GM12801 (cell line): ENCODE measurements at regions not wholly inside any gene's neighbourhood (a gene's known extent, or its start where the extent isn't known, plus 50 kb on each side); places are given as distances from the start of the nearest gene placed in this dataset.

Experiments used
- CTCF ChIP-seq: IDR thresholded peaks from one replicate; pipeline ENCODE4 v1.5.1; 2011; ENCODE audit warnings: control low read depth; ENCODE audit not compliant: insufficient read length; ENCODE audit errors: extremely low read depth

DNA sequence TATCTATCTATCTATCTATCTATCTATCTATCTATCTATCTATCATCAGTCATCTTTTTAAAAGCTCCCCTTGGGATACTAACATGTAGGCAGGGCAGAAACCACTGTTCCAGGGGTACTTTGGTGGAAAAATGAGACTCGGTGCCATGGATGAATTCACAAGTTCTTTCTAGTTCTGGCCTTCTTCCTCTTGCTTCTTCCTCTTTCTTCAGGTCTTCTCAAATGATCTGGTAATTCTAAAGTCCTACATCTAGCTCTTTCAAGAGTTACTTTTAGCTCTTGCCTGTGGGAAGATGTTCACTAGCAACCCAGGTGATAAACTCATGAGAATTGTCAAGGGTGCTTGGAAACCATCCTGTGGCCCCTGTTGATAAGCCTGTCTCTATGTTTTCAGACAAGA is 168.5 kb upstream of the TBC1D5 start:
- TF ChIP-seq CTCF = no peak

DNA sequence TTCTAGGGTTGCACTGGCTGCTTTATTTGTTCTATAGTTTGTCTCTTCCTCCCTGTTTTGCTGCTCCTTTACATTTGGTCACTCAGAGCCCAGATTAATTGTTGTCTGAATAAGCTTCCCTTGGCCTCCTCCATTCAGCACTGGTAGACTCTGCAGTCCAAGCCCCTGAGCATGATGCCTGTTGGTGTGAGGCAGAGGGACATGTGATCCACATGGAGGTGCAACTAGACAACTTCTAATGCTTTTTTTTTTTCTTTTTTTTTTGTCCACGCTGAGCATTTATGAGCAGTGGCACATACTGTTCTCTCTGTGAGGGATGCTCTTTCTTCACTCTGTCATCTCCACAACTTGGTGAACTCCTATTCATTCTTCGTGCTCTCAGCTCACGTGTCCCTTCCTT is 167.3 kb upstream of the TBC1D5 start:
- TF ChIP-seq CTCF = no peak

DNA sequence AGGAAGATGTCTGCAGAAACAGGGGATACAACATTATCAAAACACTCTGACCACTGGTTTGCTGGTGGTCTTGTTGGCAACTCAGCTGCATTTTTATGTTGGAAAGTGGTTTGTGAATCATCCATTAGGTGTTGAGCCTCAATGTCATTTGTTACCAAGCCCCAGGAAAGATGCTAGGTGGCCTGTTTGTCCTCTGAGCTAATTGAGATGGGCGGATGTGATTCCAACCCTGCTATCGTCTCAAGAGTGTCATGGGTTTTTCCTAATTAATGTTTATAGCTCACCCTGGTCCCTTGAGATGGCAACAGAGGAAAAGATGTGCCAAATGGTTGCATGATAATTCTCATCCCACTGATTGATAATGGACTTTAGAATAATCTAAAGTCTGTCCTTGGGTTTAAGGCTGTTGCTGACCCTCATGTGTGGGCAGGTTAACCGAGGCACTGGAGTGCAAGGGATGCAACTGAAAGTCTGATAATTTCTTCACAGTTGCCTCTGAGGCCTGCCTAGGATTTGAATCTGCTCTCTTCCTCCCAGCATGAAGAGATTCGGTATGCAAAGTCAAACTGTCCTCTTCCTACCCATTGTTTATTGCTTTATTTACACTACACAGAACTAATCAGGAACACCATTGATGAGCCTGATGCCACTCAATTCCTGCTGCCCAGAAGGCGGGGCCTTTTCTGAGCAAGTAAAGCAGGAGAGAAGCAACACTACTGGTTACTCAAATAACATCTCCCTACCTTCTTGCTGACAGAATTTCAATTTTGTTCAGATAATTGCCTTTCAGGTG is 166.2 kb upstream of the TBC1D5 start:
- TF ChIP-seq CTCF = no peak

- TF ChIP-seq CTCF = no peak
These were observed 163.6 kb upstream of the TBC1D5 start for GRCh38 chr3:17905996-17906395.

DNA sequence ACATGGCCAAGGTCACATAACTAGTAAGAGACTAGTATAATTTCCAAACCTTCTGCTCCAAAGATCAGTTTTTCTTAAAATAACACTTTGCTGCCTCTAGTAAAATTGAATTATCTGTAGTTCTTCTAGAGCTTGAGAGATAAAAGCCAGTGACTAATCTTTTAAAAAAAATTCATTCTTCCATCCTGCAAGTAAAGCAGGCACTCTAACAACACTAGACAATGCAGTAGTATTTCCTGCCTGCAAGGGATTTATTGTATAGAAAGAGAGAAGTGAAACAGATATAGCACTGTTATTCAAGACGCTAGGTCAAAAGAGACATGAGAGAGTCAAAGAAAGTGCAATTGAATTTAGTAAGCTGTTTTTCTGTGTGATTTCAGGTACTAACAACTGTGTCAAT is 159.5 kb upstream of the TBC1D5 start:
- no peak for TF ChIP-seq CTCF

DNA sequence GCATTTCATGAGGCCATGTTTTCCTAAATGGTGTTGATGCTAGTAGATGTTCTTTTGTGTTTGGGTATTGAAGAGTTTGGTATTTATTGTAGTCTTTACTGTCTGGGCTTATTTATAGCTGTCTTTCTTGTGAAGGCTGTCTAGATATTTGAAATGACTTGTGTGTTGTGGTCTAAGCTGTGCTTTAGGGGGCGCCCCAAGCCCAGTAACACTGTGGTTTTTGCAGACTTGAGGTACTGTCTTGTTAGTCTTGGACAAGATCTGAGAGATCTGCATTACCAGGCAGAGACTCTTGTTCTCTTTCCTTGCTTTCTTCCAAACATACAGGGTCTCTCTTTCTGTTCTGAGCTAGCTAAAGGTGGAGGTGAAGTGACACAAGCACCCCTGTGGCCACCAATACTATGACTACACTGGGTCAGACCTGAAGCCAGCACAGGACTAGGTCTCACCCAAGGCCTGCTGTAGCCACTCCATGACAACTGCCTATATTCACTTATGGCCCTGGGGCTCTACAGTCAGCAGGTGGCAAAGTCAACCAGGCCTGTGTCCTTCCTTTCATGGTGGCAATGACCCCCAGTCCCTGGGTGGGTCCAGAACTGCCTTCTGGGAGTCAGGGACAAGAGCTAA is 152.1 kb upstream of the TBC1D5 start:
- TF ChIP-seq CTCF = no peak

DNA sequence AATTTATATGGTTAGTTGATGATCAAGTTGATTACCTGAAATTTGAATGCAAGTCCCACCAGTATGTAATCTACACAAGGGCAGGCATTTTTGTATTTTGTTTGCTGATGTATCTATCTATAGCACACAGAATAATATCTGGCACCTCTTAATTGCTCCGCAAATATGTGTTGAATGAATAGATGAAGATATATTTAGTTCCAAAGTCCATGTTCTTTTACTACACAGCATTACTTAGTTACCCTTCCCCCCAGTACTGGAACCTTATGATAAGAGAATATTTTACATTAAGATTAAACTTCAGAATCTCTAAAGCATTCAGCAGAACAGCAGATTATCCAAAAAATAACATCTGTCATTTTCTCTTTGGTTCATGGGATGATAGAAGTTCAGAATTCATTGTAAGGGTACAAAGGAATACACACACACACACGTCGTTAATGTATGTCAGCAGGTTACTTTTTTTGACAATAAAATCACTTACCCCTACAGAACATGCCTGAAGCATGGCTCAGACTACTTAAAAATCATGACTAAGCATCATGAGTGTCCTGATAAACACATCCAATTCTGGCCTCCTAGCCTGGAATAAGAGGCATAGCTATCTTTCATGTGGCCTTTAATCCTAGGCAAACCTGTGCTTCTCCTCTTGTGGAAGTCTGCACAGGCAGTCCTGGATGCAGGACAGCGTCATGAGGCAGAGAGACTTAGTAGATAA is 148.9 kb upstream of the TBC1D5 start:
- no peak for TF ChIP-seq CTCF
